ENCODE measurements at regions not wholly inside any gene's neighbourhood (a gene's known extent, or its start where the extent isn't known, plus 50 kb on each side); places are given as distances from the start of the nearest gene placed in this dataset.

GRCh38 chr20:57899554-57899953 is 189.7 kb upstream of the PMEPA1 start:
- no peak for TF ChIP-seq POLR2AphosphoS5 (IDR thresholded peaks at IDR 0.05; ENCODE audit: low read depth, low read length)
- TF ChIP-seq SIN3A (IDR thresholded peaks at IDR 0.05; ENCODE audit: borderline replicate concordance, insufficient read depth, low read length) = no peak
- TF ChIP-seq FOXP2 (optimal IDR thresholded peaks at IDR 0.05; ENCODE audit: borderline replicate concordance, extremely low read depth, extremely low read length, insufficient read depth) = no peak
- TF ChIP-seq TAF1 (IDR thresholded peaks at IDR 0.05; ENCODE audit: borderline replicate concordance, insufficient read depth, low read length) = no peak
- no peak for TF ChIP-seq REST (IDR thresholded peaks at IDR 0.05; ENCODE audit: insufficient read depth in 1 of 2, low read depth in 2 of 2, low read length in 2 of 2)

- no peak for TF ChIP-seq POLR2AphosphoS5 (IDR thresholded peaks at IDR 0.05; ENCODE audit: low read depth, low read length)
- no peak for TF ChIP-seq REST (IDR thresholded peaks at IDR 0.05; ENCODE audit: insufficient read depth in 1 of 2, low read depth in 2 of 2, low read length in 2 of 2)
- TF ChIP-seq FOXP2 (optimal IDR thresholded peaks at IDR 0.05; ENCODE audit: borderline replicate concordance, extremely low read depth, extremely low read length, insufficient read depth) = no peak
- TF ChIP-seq TAF1 (IDR thresholded peaks at IDR 0.05; ENCODE audit: borderline replicate concordance, insufficient read depth, low read length) = no peak
- TF ChIP-seq SIN3A (IDR thresholded peaks at IDR 0.05; ENCODE audit: borderline replicate concordance, insufficient read depth, low read length) = no peak
Measured at GRCh38 chr20:57898332-57898731, 188.5 kb upstream of the PMEPA1 start.

GRCh38 chr20:57897891-57898290 is 188.1 kb upstream of the PMEPA1 start:
- TF ChIP-seq TAF1 (IDR thresholded peaks at IDR 0.05; ENCODE audit: borderline replicate concordance, insufficient read depth, low read length) = no peak
- TF ChIP-seq SIN3A (IDR thresholded peaks at IDR 0.05; ENCODE audit: borderline replicate concordance, insufficient read depth, low read length) = no peak
- no peak for TF ChIP-seq REST (IDR thresholded peaks at IDR 0.05; ENCODE audit: insufficient read depth in 1 of 2, low read depth in 2 of 2, low read length in 2 of 2)
- TF ChIP-seq FOXP2 (optimal IDR thresholded peaks at IDR 0.05; ENCODE audit: borderline replicate concordance, extremely low read depth, extremely low read length, insufficient read depth) = no peak
- TF ChIP-seq POLR2AphosphoS5 (IDR thresholded peaks at IDR 0.05; ENCODE audit: low read depth, low read length) = no peak

GRCh38 chr20:57897156-57897874 is 187.5 kb upstream of the PMEPA1 start:
- TF ChIP-seq REST (IDR thresholded peaks at IDR 0.05; ENCODE audit: insufficient read depth in 1 of 2, low read depth in 2 of 2, low read length in 2 of 2) (no peak), TAF1 (IDR thresholded peaks at IDR 0.05; ENCODE audit: borderline replicate concordance, insufficient read depth, low read length) (no peak), POLR2AphosphoS5 (IDR thresholded peaks at IDR 0.05; ENCODE audit: low read depth, low read length) (no peak), FOXP2 (optimal IDR thresholded peaks at IDR 0.05; ENCODE audit: borderline replicate concordance, extremely low read depth, extremely low read length, insufficient read depth) (no peak), SIN3A (IDR thresholded peaks at IDR 0.05; ENCODE audit: borderline replicate concordance, insufficient read depth, low read length) (no peak)
